ENCODE measurements at regions not wholly inside any gene's neighbourhood (a gene's known extent, or its start where the extent isn't known, plus 50 kb on each side); places are given as distances from the start of the nearest gene placed in this dataset.

- DNase-seq (ENCODE audit: low read depth in 3 of 3), result no peak
These were observed 154.9 kb downstream of the TENT4A start for GRCh38 chr5:6868171-6868570.

- DNase-seq (ENCODE audit: low read depth in 3 of 3), result no peak
These were observed 155.5 kb downstream of the TENT4A start for GRCh38 chr5:6868575-6869215.

- DNase-seq (ENCODE audit: low read depth in 3 of 3), result no peak
These were observed 156.4 kb downstream of the TENT4A start for GRCh38 chr5:6869677-6870076.

- no peak for DNase-seq (ENCODE audit: low read depth in 3 of 3)
These were observed 159.4 kb downstream of the TENT4A start for GRCh38 chr5:6872441-6873160.

GRCh38 chr5:6873359-6873758, 160.1 kb downstream of the TENT4A start:
- no peak for DNase-seq (ENCODE audit: low read depth in 3 of 3)

GRCh38 chr5:6875376-6875775, 162.1 kb downstream of the TENT4A start:
- no peak for DNase-seq (ENCODE audit: low read depth in 3 of 3)

GRCh38 chr5:6877986-6878828, 165.0 kb downstream of the TENT4A start:
- no peak for DNase-seq (ENCODE audit: low read depth in 3 of 3)

- no peak for DNase-seq (ENCODE audit: low read depth in 3 of 3)
These were observed 172.3 kb downstream of the TENT4A start for GRCh38 chr5:6885581-6885980.

- no peak for DNase-seq (ENCODE audit: low read depth in 3 of 3)
These were observed 173.6 kb downstream of the TENT4A start for GRCh38 chr5:6886866-6887265.

- DNase-seq (ENCODE audit: low read depth in 3 of 3), result no peak
These were observed 175.8 kb downstream of the TENT4A start for GRCh38 chr5:6889030-6889429.

GRCh38 chr5:6899221-6899620, 186.0 kb downstream of the TENT4A start:
- DNase-seq (ENCODE audit: low read depth in 3 of 3), result no peak

GRCh38 chr5:6900247-6901227, 187.3 kb downstream of the TENT4A start:
- no peak for DNase-seq (ENCODE audit: low read depth in 3 of 3)

GRCh38 chr5:6902094-6902493, 188.9 kb downstream of the TENT4A start:
- DNase-seq (ENCODE audit: low read depth in 3 of 3), result no peak

GRCh38 chr5:6902597-6902996, 189.4 kb downstream of the TENT4A start:
- DNase-seq (ENCODE audit: low read depth in 3 of 3), result no peak

- no peak for DNase-seq (ENCODE audit: low read depth in 3 of 3)
These were observed 190.7 kb downstream of the TENT4A start for GRCh38 chr5:6903934-6904333.

GRCh38 chr5:6904860-6905259, 191.6 kb downstream of the TENT4A start:
- DNase-seq (ENCODE audit: low read depth in 3 of 3), result no peak

- DNase-seq (ENCODE audit: low read depth in 3 of 3), result no peak
These were observed 192.2 kb downstream of the TENT4A start for GRCh38 chr5:6905423-6905822.

GRCh38 chr5:6905883-6906282, 192.7 kb downstream of the TENT4A start:
- no peak for DNase-seq (ENCODE audit: low read depth in 3 of 3)

GRCh38 chr5:6907320-6907918, 194.2 kb downstream of the TENT4A start:
- no peak for DNase-seq (ENCODE audit: low read depth in 3 of 3)

GRCh38 chr5:6909901-6910300, 196.7 kb downstream of the TENT4A start:
- DNase-seq (ENCODE audit: low read depth in 3 of 3), result no peak

- DNase-seq (ENCODE audit: low read depth in 3 of 3), result no peak
These were observed 197.7 kb downstream of the TENT4A start for GRCh38 chr5:6910950-6911349.

Data from stimulated activated CD4-positive, alpha-beta T cell treated with anti-CD3 and anti-CD28 coated beads, TNF-alpha, amount 100 ng/mL, for 24 hours (primary cell).